ENCODE measurements at regions not wholly inside any gene's neighbourhood (a gene's known extent, or its start where the extent isn't known, plus 50 kb on each side); places are given as distances from the start of the nearest gene placed in this dataset.

DNA sequence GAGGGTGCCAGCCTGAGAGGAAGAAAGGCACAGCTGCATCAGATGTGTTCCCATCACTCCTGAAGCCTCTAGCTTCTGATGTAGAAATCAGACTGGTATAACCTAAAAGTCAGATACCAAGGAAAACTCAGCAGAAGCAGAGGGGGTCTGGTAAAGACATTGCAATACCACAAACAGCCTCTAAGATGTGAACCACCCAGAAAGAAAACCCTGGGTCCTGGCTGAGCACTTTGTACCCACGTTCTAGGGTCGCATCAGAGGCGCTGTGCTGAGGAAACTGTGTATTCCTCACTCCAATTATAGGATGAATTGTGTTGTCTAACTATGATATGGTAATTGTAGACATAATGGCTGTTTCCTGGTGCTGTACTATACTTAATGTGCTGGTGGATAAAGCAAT is 275.6 kb downstream of the IRX2 start:
- Histone ChIP-seq H3K4me3 (no peak overlapping the region), H3K36me3 (no peaks in the 10 kb centered on the region), H3K4me1 (ENCODE audit: insufficient read depth) (no peaks in the 10 kb centered on the region), H3K27ac (no peak overlapping the region), H3K9me3 (no peaks in the 10 kb centered on the region), H3K27me3 (no peaks in the 10 kb centered on the region)
- no peak for DNase-seq
- 73 to 86% (median 81%) methylated on average over 3 of the region's 3 CpGs for WGBS, 3 donors
- intact Hi-C loops (cut with DNase I) = no loop called here
- TF ChIP-seq EP300 (IDR thresholded peaks at IDR 0.05) = no peak
- TF ChIP-seq, protein P1, sequence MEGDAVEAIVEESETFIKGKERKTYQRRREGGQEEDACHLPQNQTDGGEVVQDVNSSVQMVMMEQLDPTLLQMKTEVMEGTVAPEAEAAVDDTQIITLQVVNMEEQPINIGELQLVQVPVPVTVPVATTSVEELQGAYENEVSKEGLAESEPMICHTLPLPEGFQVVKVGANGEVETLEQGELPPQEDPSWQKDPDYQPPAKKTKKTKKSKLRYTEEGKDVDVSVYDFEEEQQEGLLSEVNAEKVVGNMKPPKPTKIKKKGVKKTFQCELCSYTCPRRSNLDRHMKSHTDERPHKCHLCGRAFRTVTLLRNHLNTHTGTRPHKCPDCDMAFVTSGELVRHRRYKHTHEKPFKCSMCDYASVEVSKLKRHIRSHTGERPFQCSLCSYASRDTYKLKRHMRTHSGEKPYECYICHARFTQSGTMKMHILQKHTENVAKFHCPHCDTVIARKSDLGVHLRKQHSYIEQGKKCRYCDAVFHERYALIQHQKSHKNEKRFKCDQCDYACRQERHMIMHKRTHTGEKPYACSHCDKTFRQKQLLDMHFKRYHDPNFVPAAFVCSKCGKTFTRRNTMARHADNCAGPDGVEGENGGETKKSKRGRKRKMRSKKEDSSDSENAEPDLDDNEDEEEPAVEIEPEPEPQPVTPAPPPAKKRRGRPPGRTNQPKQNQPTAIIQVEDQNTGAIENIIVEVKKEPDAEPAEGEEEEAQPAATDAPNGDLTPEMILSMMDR (IDR thresholded peaks at IDR 0.05) = no peak
- TF ChIP-seq POLR2A (IDR thresholded peaks at IDR 0.05) = no peak

DNA sequence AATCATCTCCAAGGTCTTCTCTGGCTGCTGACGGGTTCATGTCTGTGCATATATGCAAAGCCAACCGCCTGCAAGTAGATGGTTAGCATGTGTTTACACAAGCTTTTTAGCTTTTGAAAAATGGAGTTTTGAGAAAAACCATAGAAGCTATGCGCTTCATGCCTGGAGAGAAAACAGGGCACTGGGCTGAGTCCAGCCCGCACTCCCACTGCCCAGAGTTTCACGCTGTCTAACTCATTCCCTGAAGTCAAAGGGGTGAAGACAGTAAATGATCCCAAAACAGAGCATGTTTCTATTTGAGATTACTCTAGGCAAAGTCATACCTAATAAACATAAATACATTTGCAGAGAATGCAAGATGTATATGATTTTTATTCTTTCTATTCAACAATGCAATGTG is 278.8 kb downstream of the IRX2 start:
- Histone ChIP-seq H3K4me1 (ENCODE audit: insufficient read depth) (no peaks in the 10 kb centered on the region), H3K36me3 (no peaks in the 10 kb centered on the region), H3K4me3 (no peak overlapping the region), H3K9me3 (no peaks in the 10 kb centered on the region), H3K27ac (no peak overlapping the region), H3K27me3 (no peaks in the 10 kb centered on the region)
- TF ChIP-seq, protein P1 (IDR thresholded peaks at IDR 0.05) = no peak
- TF ChIP-seq POLR2A (IDR thresholded peaks at IDR 0.05) (no peak), EP300 (IDR thresholded peaks at IDR 0.05) (no peak)
- 85 to 87% (median 87%) methylated on average over 5 of the region's 5 CpGs for WGBS, 3 donors
- intact Hi-C loops (cut with DNase I) = no loop called here
- no peak for DNase-seq

DNA sequence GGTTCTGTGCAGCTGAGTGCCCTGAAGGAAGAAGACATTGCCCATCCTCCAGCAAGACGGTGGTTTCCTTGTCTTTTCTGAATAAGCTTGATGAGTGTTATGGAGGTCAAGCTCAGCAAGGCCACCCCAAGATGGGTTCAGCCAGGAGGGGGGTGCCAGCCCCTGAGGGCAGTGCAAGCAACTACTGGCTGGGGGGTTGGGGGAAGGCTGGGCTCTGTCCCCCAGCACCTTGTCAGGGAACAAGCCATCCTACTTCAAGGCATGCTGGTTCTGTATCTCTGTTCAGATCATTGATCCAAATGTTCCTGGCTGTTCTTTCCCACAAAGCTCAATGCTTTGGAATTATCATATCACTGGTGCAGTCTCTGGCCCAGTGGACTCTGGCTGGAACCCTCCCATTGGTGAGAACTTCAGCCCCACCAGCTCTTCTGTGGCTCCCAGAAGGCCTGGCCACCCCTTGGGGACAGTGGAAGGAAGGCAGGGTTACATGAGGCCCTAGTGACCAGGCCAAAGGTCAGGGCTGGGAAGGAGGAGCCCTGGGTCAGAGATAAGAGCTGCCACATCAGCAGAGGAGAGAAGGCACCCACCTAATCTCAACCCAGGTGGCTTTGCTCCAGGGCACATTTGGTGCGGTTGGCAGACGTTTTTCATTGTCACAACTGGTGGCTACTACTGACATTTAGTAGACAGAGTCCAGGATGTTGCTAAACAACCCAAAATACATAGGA is 280.2 kb downstream of the IRX2 start:
- TF ChIP-seq, protein P1 (IDR thresholded peaks at IDR 0.05) = no peak
- no peak for TF ChIP-seq POLR2A (IDR thresholded peaks at IDR 0.05)
- no peak for TF ChIP-seq EP300 (IDR thresholded peaks at IDR 0.05)
- no peak overlapping the region for H3K27ac ChIP-seq
- no peak overlapping the region for H3K4me3 ChIP-seq
- no peaks in the 10 kb centered on the region for H3K36me3 ChIP-seq
- WGBS, 3 donors = 72 to 78% (median 74%) methylated on average over 3 of the region's 3 CpGs
- intact Hi-C loops (cut with DNase I) = no loop called here
- no peaks in the 10 kb centered on the region for H3K4me1 ChIP-seq (ENCODE audit: insufficient read depth)
- no peaks in the 10 kb centered on the region for H3K27me3 ChIP-seq
- no peak for DNase-seq
- no peaks in the 10 kb centered on the region for H3K9me3 ChIP-seq

DNA sequence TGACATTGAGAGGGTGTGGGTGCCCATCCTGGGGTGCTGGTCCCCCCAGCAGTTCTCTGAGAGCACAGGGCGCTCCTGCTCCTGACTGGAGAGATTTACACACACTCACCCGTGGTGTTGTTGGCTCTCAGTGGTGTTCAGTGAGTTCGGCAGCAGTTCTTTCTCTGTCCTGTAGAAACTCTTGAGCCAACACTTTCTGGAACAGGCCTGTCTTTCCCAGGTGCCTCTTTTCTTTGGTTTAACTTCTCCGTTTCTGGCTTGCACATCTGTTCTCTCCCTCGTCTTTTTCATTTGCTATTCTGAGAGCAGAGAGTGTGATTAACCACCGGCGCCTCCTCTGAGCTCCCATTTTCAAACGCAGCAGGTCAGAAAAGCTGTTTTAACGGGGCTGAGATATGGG is 284.5 kb downstream of the IRX2 start:
- WGBS, 3 donors = 32 to 44% (median 34%) methylated on average over 9 of the region's 9 CpGs

More for the DNA sequence above, 284.5 kb downstream of the IRX2 start:
- Histone ChIP-seq H3K4me3 (no peak overlapping the region), H3K4me1 (ENCODE audit: insufficient read depth) (no peaks in the 10 kb centered on the region), H3K27ac (no peak overlapping the region), H3K36me3 (no peaks in the 10 kb centered on the region), H3K27me3 (no peaks in the 10 kb centered on the region), H3K9me3 (no peaks in the 10 kb centered on the region)
- no peak for TF ChIP-seq EP300 (IDR thresholded peaks at IDR 0.05)
- TF ChIP-seq, protein P1 (IDR thresholded peaks at IDR 0.05) = no peak
- no peak for TF ChIP-seq POLR2A (IDR thresholded peaks at IDR 0.05)
- DNase-seq = no peak
- intact Hi-C loops (cut with DNase I) = no loop called here

All from ovary (tissue), 7 donors.